ENCODE measurements at regions not wholly inside any gene's neighbourhood (a gene's known extent, or its start where the extent isn't known, plus 50 kb on each side); places are given as distances from the start of the nearest gene placed in this dataset.

GRCh38 chr18:1559563-1559962 is 654.9 kb downstream of the ADCYAP1 start:
- no peak for DNase-seq (ENCODE audit: extremely low spot score in 2 of 2)
- Histone ChIP-seq H3K4me1 (no peaks in the 10 kb centered on the region), H3K9me3 (no peaks in the 10 kb centered on the region), H3K36me3 (no peaks in the 10 kb centered on the region), H3K27me3 (no peaks in the 10 kb centered on the region), H3K27ac (no peak overlapping the region), H3K4me3 (no peak overlapping the region)
- TF ChIP-seq POLR2A (IDR thresholded peaks at IDR 0.05): no peak
- TF ChIP-seq CTCF (IDR thresholded peaks at IDR 0.05): no peak
- no peak for TF ChIP-seq POLR2AphosphoS5 (IDR thresholded peaks at IDR 0.05; ENCODE audit: insufficient read depth in 1 of 2, low read depth in 1 of 2)
- intact Hi-C loops (cut with DNase I): no loop called here

GRCh38 chr18:1564793-1565192 is 660.1 kb downstream of the ADCYAP1 start:
- Histone ChIP-seq H3K27me3 (no peaks in the 10 kb centered on the region), H3K4me1 (no peaks in the 10 kb centered on the region), H3K27ac (no peak overlapping the region), H3K36me3 (no peaks in the 10 kb centered on the region), H3K9me3 (no peaks in the 10 kb centered on the region), H3K4me3 (no peak overlapping the region)
- TF ChIP-seq POLR2AphosphoS5 (IDR thresholded peaks at IDR 0.05; ENCODE audit: insufficient read depth in 1 of 2, low read depth in 1 of 2) (no peak), POLR2A (IDR thresholded peaks at IDR 0.05) (no peak), CTCF (IDR thresholded peaks at IDR 0.05) (no peak)
- DNase-seq (ENCODE audit: extremely low spot score in 2 of 2): no peak
- intact Hi-C loops (cut with DNase I): no loop called here

- Histone ChIP-seq H3K27me3 (no peaks in the 10 kb centered on the region), H3K27ac (no peak overlapping the region), H3K4me1 (no peaks in the 10 kb centered on the region), H3K4me3 (no peak overlapping the region), H3K36me3 (no peaks in the 10 kb centered on the region), H3K9me3 (no peaks in the 10 kb centered on the region)
- TF ChIP-seq CTCF (IDR thresholded peaks at IDR 0.05) (no peak), POLR2A (IDR thresholded peaks at IDR 0.05) (no peak), POLR2AphosphoS5 (IDR thresholded peaks at IDR 0.05; ENCODE audit: insufficient read depth in 1 of 2, low read depth in 1 of 2) (no peak)
- intact Hi-C loops (cut with DNase I): no loop called here
- DNase-seq (ENCODE audit: extremely low spot score in 2 of 2): no peak
These were observed 666.5 kb downstream of the ADCYAP1 start for GRCh38 chr18:1571206-1571605.

GRCh38 chr18:1573732-1574131 is 669.1 kb downstream of the ADCYAP1 start:
- Histone ChIP-seq H3K27ac (no peak overlapping the region), H3K27me3 (no peaks in the 10 kb centered on the region), H3K9me3 (no peaks in the 10 kb centered on the region), H3K36me3 (no peaks in the 10 kb centered on the region), H3K4me1 (no peaks in the 10 kb centered on the region), H3K4me3 (no peak overlapping the region)
- no peak for DNase-seq (ENCODE audit: extremely low spot score in 2 of 2)
- no peak for TF ChIP-seq POLR2A (IDR thresholded peaks at IDR 0.05)
- TF ChIP-seq CTCF (IDR thresholded peaks at IDR 0.05): no peak
- no peak for TF ChIP-seq POLR2AphosphoS5 (IDR thresholded peaks at IDR 0.05; ENCODE audit: insufficient read depth in 1 of 2, low read depth in 1 of 2)
- intact Hi-C loops (cut with DNase I): no loop called here

- no peaks in the 10 kb centered on the region for H3K4me1 ChIP-seq
- H3K36me3 ChIP-seq: no peaks in the 10 kb centered on the region
- intact Hi-C loops (cut with DNase I): no loop called here
- no peak overlapping the region for H3K27ac ChIP-seq
- TF ChIP-seq POLR2A (IDR thresholded peaks at IDR 0.05): no peak
- TF ChIP-seq POLR2AphosphoS5 (IDR thresholded peaks at IDR 0.05; ENCODE audit: insufficient read depth in 1 of 2, low read depth in 1 of 2): no peak
- TF ChIP-seq CTCF (IDR thresholded peaks at IDR 0.05): no peak
- no peak for DNase-seq (ENCODE audit: extremely low spot score in 2 of 2)
- no peaks in the 10 kb centered on the region for H3K27me3 ChIP-seq
- H3K4me3 ChIP-seq: no peak overlapping the region
- H3K9me3 ChIP-seq: no peaks in the 10 kb centered on the region
These were observed 670.4 kb downstream of the ADCYAP1 start for GRCh38 chr18:1575084-1575483.
